ENCODE measurements at regions not wholly inside any gene's neighbourhood (a gene's known extent, or its start where the extent isn't known, plus 50 kb on each side); places are given as distances from the start of the nearest gene placed in this dataset.

- 20 to 43% methylated on average over 3 of the region's 3 CpGs for WGBS, 2 donors
- no peaks in the 10 kb centered on the region for H3K36me3 ChIP-seq
- H3K9me3 ChIP-seq, result no peaks in the 10 kb centered on the region
- H3K4me1 ChIP-seq, result no peaks in the 10 kb centered on the region
- intact Hi-C loops (cut with DNase I), result no loop called here
- no peak overlapping the region for H3K27ac ChIP-seq
- TF ChIP-seq POLR2A (IDR thresholded peaks at IDR 0.05) (no peak), EP300 (IDR thresholded peaks at IDR 0.05) (no peak), CTCF (IDR thresholded peaks at IDR 0.05) (no peak), POLR2AphosphoS5 (IDR thresholded peaks at IDR 0.05) (no peak)
- H3K4me3 ChIP-seq, result no peak overlapping the region
- H3K27me3 ChIP-seq, result no peaks in the 10 kb centered on the region
- DNase-seq, result no peak
These were observed 414.6 kb upstream of the ARPP21 start for GRCh38 chr3:35224565-35225295.

GRCh38 chr3:35241236-35241635 lies 398.1 kb upstream of the ARPP21 start:
- Histone ChIP-seq H3K27ac (no peak overlapping the region), H3K36me3 (no peaks in the 10 kb centered on the region), H3K4me1 (no peaks in the 10 kb centered on the region), H3K27me3 (no peaks in the 10 kb centered on the region), H3K4me3 (no peak overlapping the region), H3K9me3 (no peaks in the 10 kb centered on the region)
- intact Hi-C loops (cut with DNase I), result no loop called here
- no peak for TF ChIP-seq EP300 (IDR thresholded peaks at IDR 0.05)
- TF ChIP-seq POLR2AphosphoS5 (IDR thresholded peaks at IDR 0.05), result no peak
- no peak for TF ChIP-seq POLR2A (IDR thresholded peaks at IDR 0.05)
- TF ChIP-seq CTCF (IDR thresholded peaks at IDR 0.05), result no peak
- 37 to 71% methylated on average over 2 of the region's 2 CpGs for whole genome bisulfite sequencing, 2 donors
- DNase-seq, result no peak

- no peaks in the 10 kb centered on the region for H3K36me3 ChIP-seq
- TF ChIP-seq CTCF (IDR thresholded peaks at IDR 0.05), result no peak
- no peak for TF ChIP-seq EP300 (IDR thresholded peaks at IDR 0.05)
- TF ChIP-seq POLR2A (IDR thresholded peaks at IDR 0.05), result no peak
- no peak for TF ChIP-seq POLR2AphosphoS5 (IDR thresholded peaks at IDR 0.05)
- intact Hi-C loops (cut with DNase I), result no loop called here
- H3K4me1 ChIP-seq, result no peaks in the 10 kb centered on the region
- no peak overlapping the region for H3K4me3 ChIP-seq
- no peak overlapping the region for H3K27ac ChIP-seq
- no peak for DNase-seq
- WGBS, 2 donors, result 21 to 47% methylated on average over 4 of the region's 4 CpGs
- no peaks in the 10 kb centered on the region for H3K27me3 ChIP-seq
- no peaks in the 10 kb centered on the region for H3K9me3 ChIP-seq
These were observed 384.4 kb upstream of the ARPP21 start for GRCh38 chr3:35254917-35255316.

- H3K4me1 ChIP-seq, result no peaks in the 10 kb centered on the region
- intact Hi-C loops (cut with DNase I), result no loop called here
- TF ChIP-seq POLR2AphosphoS5 (IDR thresholded peaks at IDR 0.05) (no peak), POLR2A (IDR thresholded peaks at IDR 0.05) (no peak)
- H3K36me3 ChIP-seq, result no peaks in the 10 kb centered on the region
- no peak overlapping the region for H3K27ac ChIP-seq
- H3K27me3 ChIP-seq, result no peaks in the 10 kb centered on the region
- DNase-seq, result no peak
- H3K4me3 ChIP-seq, result no peak overlapping the region
- H3K9me3 ChIP-seq, result no peaks in the 10 kb centered on the region
These were observed 381.7 kb upstream of the ARPP21 start for GRCh38 chr3:35257641-35258040.

DNA sequence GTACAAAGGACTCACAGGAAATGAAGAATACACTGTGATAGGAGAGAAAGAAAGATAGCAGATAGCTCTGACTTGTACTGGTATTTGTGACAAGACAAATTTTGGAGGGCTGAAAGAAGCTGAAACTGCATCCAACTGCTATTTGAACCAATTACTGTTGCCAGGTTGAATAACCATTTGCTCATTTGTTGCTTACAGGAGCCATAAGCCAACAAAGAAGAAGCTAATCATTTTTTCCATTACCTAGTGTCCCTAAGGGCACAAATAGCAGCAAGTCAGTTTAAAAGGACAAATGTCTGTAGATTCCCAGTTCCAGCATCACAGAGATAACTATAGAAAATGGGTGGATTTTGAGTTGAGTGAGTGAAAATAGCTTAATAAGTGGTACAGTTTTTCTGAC lies 376.9 kb upstream of the ARPP21 start:
- Histone ChIP-seq H3K27ac (no peak overlapping the region), H3K9me3 (no peaks in the 10 kb centered on the region), H3K36me3 (no peaks in the 10 kb centered on the region), H3K27me3 (no peaks in the 10 kb centered on the region), H3K4me3 (no peak overlapping the region), H3K4me1 (no peaks in the 10 kb centered on the region)
- intact Hi-C loops (cut with DNase I), result no loop called here
- no peak for TF ChIP-seq CTCF (IDR thresholded peaks at IDR 0.05)
- no peak for TF ChIP-seq POLR2A (IDR thresholded peaks at IDR 0.05)
- no peak for TF ChIP-seq POLR2AphosphoS5 (IDR thresholded peaks at IDR 0.05)
- no peak for TF ChIP-seq EP300 (IDR thresholded peaks at IDR 0.05)
- no peak for DNase-seq

All from sigmoid colon (tissue), 6 donors.